H1 (cell line): ENCODE measurements at regions not wholly inside any gene's neighbourhood (a gene's known extent, or its start where the extent isn't known, plus 50 kb on each side); places are given as distances from the start of the nearest gene placed in this dataset.

ENCODE experiments used
- CTCF ChIA-PET: fragments of 300-600 bp; sonication (Branson Sonifier 250); formaldehyde crosslinking; loops from one replicate; lab custom pipeline; 2021; ENCODE audit not compliant: partially characterized antibody; lab: Charles Lee
- POLR2A ChIA-PET: fragments of 300-600 bp; sonication (Branson Sonifier 250); formaldehyde crosslinking; loops from one replicate; lab custom pipeline; 2021; ENCODE audit warnings: inconsistent platforms; ENCODE audit not compliant: partially characterized antibody; lab: Charles Lee
- DNase-seq, 2 experiments: peaks; one replicate each; pipeline versions ENCODE4 v3.0.0 to v3.0.0-alpha.2; 2010 to 2022; ENCODE audit warnings: low spot score in 2 of 2, low read depth in 1 of 2, mixed read lengths in 1 of 2
- FAIRE-seq: peaks from 2 replicates; lab custom pipeline; 2011; peaks lifted over from hg19 to GRCh38; lab: Jason Lieb, UNC
- H2AFZ ChIP-seq: 2 replicates; pipeline ENCODE4 v1.8.1; 2012; ENCODE audit warnings: low read length, inconsistent platforms
- H2AK5ac ChIP-seq: 2 replicates; pipeline ENCODE4 v1.6.1; 2013; ENCODE audit warnings: low read depth, low read length
- H2BK120ac ChIP-seq: replicated peaks from 2 replicates; pipeline ENCODE3; 2013; ENCODE audit warnings: low read depth, low read length, inconsistent platforms
- H2BK12ac ChIP-seq: 2 replicates; pipeline ENCODE4 v1.6.1; 2013; ENCODE audit warnings: low read depth, low read length
- H2BK15ac ChIP-seq: 2 replicates; pipeline ENCODE4 v1.6.1; 2013; ENCODE audit warnings: low read length
- H2BK20ac ChIP-seq: 2 replicates; pipeline ENCODE4 v1.6.1; 2013; ENCODE audit warnings: low read length
- H2BK5ac ChIP-seq: 2 replicates; pipeline ENCODE4 v1.6.1; 2013; ENCODE audit warnings: low read depth, low read length
- H3K14ac ChIP-seq: 2 replicates; pipeline ENCODE4 v1.6.1; 2013; ENCODE audit warnings: inconsistent platforms; ENCODE audit not compliant: insufficient read length
- H3K18ac ChIP-seq: 2 replicates; pipeline ENCODE4 v1.6.1; 2013; ENCODE audit warnings: low read length; ENCODE audit errors: extremely low read depth
- H3K23ac ChIP-seq: 2 replicates; pipeline ENCODE4 v1.6.1; 2013; ENCODE audit warnings: inconsistent platforms; ENCODE audit not compliant: insufficient read length
- H3K23me2 ChIP-seq: 2 replicates; pipeline ENCODE4 v1.6.1; 2013; ENCODE audit warnings: low read depth, low read length
- H3K27ac ChIP-seq: 2 replicates; pipeline ENCODE4 v1.6.1; 2011; ENCODE audit warnings: low read depth, low read length, inconsistent platforms
- H3K27me3 ChIP-seq, 4 experiments: replicated peaks in 1 of 4; 1 replicate in 1 of 4; 2 replicates in 3 of 4; pipeline versions ENCODE4 v1.6.1 to v1.8.1; 2011 to 2013; ENCODE audit warnings: low read length in 3 of 4, mild to moderate bottlenecking in 3 of 4, inconsistent platforms in 2 of 4, mixed read lengths in 2 of 4, moderate library complexity in 1 of 4; ENCODE audit not compliant: control insufficient read depth in 3 of 4, insufficient read depth in 3 of 4; ENCODE audit errors: extremely low read depth in 1 of 4
- H3K36me3 ChIP-seq, 4 experiments: 2 replicates each; pipeline versions ENCODE4 v1.6.1 to v1.8.1; 2011 to 2013; ENCODE audit warnings: mild to moderate bottlenecking in 4 of 4, low read length in 3 of 4, moderate library complexity in 2 of 4, control low read depth in 1 of 4, inconsistent platforms in 1 of 4; ENCODE audit not compliant: insufficient read depth in 4 of 4, control insufficient read depth in 2 of 4
- H3K4ac ChIP-seq: replicated peaks from 2 replicates; pipeline ENCODE3; 2013; ENCODE audit warnings: low read length, low read depth, mixed read lengths, inconsistent platforms; ENCODE audit not compliant: insufficient read length
- H3K4me1 ChIP-seq, 4 experiments: replicated peaks in 1 of 4; 1 replicate in 1 of 4; 2 replicates in 3 of 4; pipeline versions ENCODE4 v1.6.1 to v1.8.1; 2011 to 2013; ENCODE audit warnings: low read length in 3 of 4, inconsistent platforms in 2 of 4, mixed read lengths in 1 of 4; ENCODE audit not compliant: insufficient read depth in 4 of 4, control insufficient read depth in 3 of 4
- H3K4me2 ChIP-seq, 2 experiments: 2 replicates each; pipeline versions ENCODE4 v1.6.1 to v1.8.1; 2011 to 2013; ENCODE audit warnings: low read depth in 2 of 2, low read length in 2 of 2, control low read depth in 1 of 2, inconsistent platforms in 1 of 2, mild to moderate bottlenecking in 1 of 2; ENCODE audit not compliant: insufficient read depth in 1 of 2
- H3K4me3 ChIP-seq, 4 experiments: fragments of 200-600, 300-600 bp in 1 of 4; sonication (generic), shearing (Covaris generic), sonication (Bioruptor Twin) in 1 of 4; 2 replicates each; pipeline versions ENCODE4 v1.5.1 to v1.8.1; 2011 to 2016; ENCODE audit warnings: low read length in 4 of 4, low read depth in 3 of 4, control low read depth in 2 of 4, inconsistent platforms in 2 of 4, mild to moderate bottlenecking in 2 of 4, mixed read lengths in 1 of 4, moderate library complexity in 1 of 4; ENCODE audit not compliant: insufficient read depth in 2 of 4; ENCODE audit errors: extremely low read depth in 1 of 4
- H3K56ac ChIP-seq: replicated peaks from 2 replicates; pipeline ENCODE3; 2013; ENCODE audit warnings: low read depth, mild to moderate bottlenecking, mixed read lengths, low read length, inconsistent platforms; ENCODE audit not compliant: insufficient read length
- H3K79me1 ChIP-seq: 2 replicates; pipeline ENCODE4 v1.6.1; 2013; ENCODE audit warnings: low read depth, low read length, control low read depth
- H3K79me2 ChIP-seq, 2 experiments: 2 replicates each; pipeline versions ENCODE4 v1.6.1 to v1.8.1; 2012 to 2013; ENCODE audit warnings: low read length in 2 of 2, mild to moderate bottlenecking in 2 of 2, inconsistent platforms in 1 of 2; ENCODE audit not compliant: insufficient read depth in 2 of 2, control insufficient read depth in 1 of 2
- H3K9ac ChIP-seq, 4 experiments: replicated peaks in 1 of 4; 1 replicate in 1 of 4; 2 replicates in 3 of 4; pipeline versions ENCODE4 v1.6.1 to v1.8.1; 2011 to 2013; ENCODE audit warnings: low read depth in 3 of 4, low read length in 3 of 4, control low read depth in 2 of 4, mild to moderate bottlenecking in 2 of 4, moderate library complexity in 2 of 4, inconsistent platforms in 1 of 4; ENCODE audit errors: extremely low read depth in 1 of 4
- H3K9me3 ChIP-seq, 2 experiments: 2 replicates each; pipeline versions ENCODE4 v1.6.1 to v1.8.1; 2012 to 2013; ENCODE audit warnings: mild to moderate bottlenecking in 2 of 2, moderate library complexity in 2 of 2, control low read depth in 1 of 2, inconsistent platforms in 1 of 2, low read depth in 1 of 2, low read length in 1 of 2, mixed read lengths in 1 of 2; ENCODE audit not compliant: insufficient read depth in 2 of 2
- H4K20me1 ChIP-seq, 2 experiments: replicated peaks in 1 of 2; 2 replicates each; pipeline versions ENCODE3 to v1.8.1; 2011 to 2013; ENCODE audit warnings: inconsistent platforms in 2 of 2, low read length in 2 of 2, mild to moderate bottlenecking in 1 of 2; ENCODE audit not compliant: insufficient read depth in 2 of 2, control insufficient read depth in 1 of 2
- H4K5ac ChIP-seq: 2 replicates; pipeline ENCODE4 v1.6.1; 2013; ENCODE audit warnings: low read length, low read depth, mixed read lengths, inconsistent platforms; ENCODE audit not compliant: insufficient read length
- H4K8ac ChIP-seq: 2 replicates; pipeline ENCODE4 v1.8.0; 2013; ENCODE audit warnings: mild to moderate bottlenecking, moderate library complexity, low read length, inconsistent platforms; ENCODE audit not compliant: insufficient read depth; ENCODE audit errors: extremely low read depth
- H4K91ac ChIP-seq: replicated peaks from 2 replicates; pipeline ENCODE3; 2013; ENCODE audit warnings: low read length, mixed read lengths, inconsistent platforms; ENCODE audit not compliant: insufficient read length
- BACH1 ChIP-seq: IDR thresholded peaks from 2 replicates; pipeline ENCODE4 v1.6.1; 2012; ENCODE audit warnings: low read length, improper control_type of control experiment
- EZH2 ChIP-seq: fragments of 200-600 bp; sonication (generic); IDR thresholded peaks from 2 replicates; pipeline ENCODE4 v1.7.1; 2012; ENCODE audit warnings: low read depth, mild to moderate bottlenecking, moderate library complexity, low read length, inconsistent platforms; ENCODE audit not compliant: severe bottlenecking
- GTF2F1 ChIP-seq: IDR thresholded peaks from 2 replicates; pipeline ENCODE4 v1.6.1; 2012; ENCODE audit warnings: low read depth, low read length, improper control_type of control experiment, borderline replicate concordance
- NANOG ChIP-seq: IDR thresholded peaks from 2 replicates; pipeline ENCODE4 v1.6.1; 2011; ENCODE audit warnings: low read length, low read depth, mild to moderate bottlenecking, inconsistent platforms; ENCODE audit not compliant: insufficient read depth, poor library complexity, severe bottlenecking
- POLR2AphosphoS5 ChIP-seq: IDR thresholded peaks from 2 replicates; pipeline ENCODE4 v1.6.1; 2011; ENCODE audit warnings: low read depth, low read length
- SAP30 ChIP-seq: fragments of 300-600 bp; sonication (generic); IDR thresholded peaks from 2 replicates; pipeline ENCODE4 v1.7.1; 2012; ENCODE audit warnings: low read length, moderate library complexity, mild to moderate bottlenecking, inconsistent platforms; ENCODE audit not compliant: insufficient read depth, insufficient replicate concordance
- SRF ChIP-seq: IDR thresholded peaks from 2 replicates; pipeline ENCODE4 v1.6.1; 2011; ENCODE audit warnings: mild to moderate bottlenecking, low read depth, low read length, moderate library complexity
- SUZ12 ChIP-seq: fragments of 200-600 bp; sonication (generic); IDR thresholded peaks from 2 replicates; pipeline ENCODE4 v1.6.1; 2012; ENCODE audit warnings: mild to moderate bottlenecking, inconsistent platforms, low read length, moderate library complexity, mixed read lengths
- YY1 ChIP-seq: IDR thresholded peaks from 2 replicates; pipeline ENCODE4 v1.6.1; 2011; ENCODE audit warnings: low read depth, mild to moderate bottlenecking, low read length
- WGBS, 2 experiments: shearing (Covaris generic) in 1 of 2; methylation state at CpG; one replicate each; pipeline versions ENCODE4 v1.1.6 to v1.1.7; 2013 to 2015; ENCODE audit warnings: low lambda C conversion rate in 2 of 2, mixed read lengths in 2 of 2, inconsistent platforms in 1 of 2, low coverage in 1 of 2, missing lambda C conversion rate in 1 of 2; ENCODE audit not compliant: insufficient replicate concordance in 2 of 2, insufficient coverage in 1 of 2, insufficient read length in 1 of 2; ENCODE audit errors: extremely low coverage in 1 of 2, missing lambda C conversion rate in 1 of 2; 5-methylcytosine and 5-hydroxymethylcytosine counted together

GRCh38 chr1:106524631-106525030, 531.8 kb upstream of the PRMT6 start:
- CTCF ChIA-PET: interaction anchor here (0.6 kb wide), 1 partner anchor 10 kb away, joined by 3 read pairs; no protein-coding TSS in a partner anchor
- H4K5ac ChIP-seq: peak overlapping the region; percentile 60

More at GRCh38 chr1:106524631-106525030, 531.8 kb upstream of the PRMT6 start:
- 0 out of 2 replicates have a peak overlapping the region, but pooled peaks have one; percentile 48 for H2BK20ac ChIP-seq
- H3K27me3 ChIP-seq: no peaks in the 10 kb centered on the region
- no peak overlapping the region for H4K8ac ChIP-seq
- no peak for FAIRE-seq
- H3K9me3 ChIP-seq: no peaks in the 10 kb centered on the region
- no peak overlapping the region for H2AK5ac ChIP-seq
- no peak overlapping the region for H2BK15ac ChIP-seq
- H3K4me1 ChIP-seq: peaks cover 0 to 9% (median 2%) of the 10 kb centered on the region in 4 experiments; a peak in 2 of 7 replicates
- H3K9ac ChIP-seq: no peak overlapping the region
- H3K79me2 ChIP-seq: no peaks in the 10 kb centered on the region
- POLR2A ChIA-PET: no interaction called here
- no peak overlapping the region for H2AFZ ChIP-seq
- H4K20me1 ChIP-seq: no peaks in the 10 kb centered on the region
- H3K23me2 ChIP-seq: no peaks in the 10 kb centered on the region
- H3K56ac ChIP-seq: no peak overlapping the region
- no peak overlapping the region for H2BK12ac ChIP-seq
- no peaks in the 10 kb centered on the region for H3K36me3 ChIP-seq
- no peak overlapping the region for H4K91ac ChIP-seq
- no peak overlapping the region for H3K23ac ChIP-seq
- H2BK120ac ChIP-seq: no peak overlapping the region
- no peak overlapping the region for H2BK5ac ChIP-seq
- H3K79me1 ChIP-seq: no peaks in the 10 kb centered on the region
- no peak overlapping the region for H3K27ac ChIP-seq
- H3K14ac ChIP-seq: no peak overlapping the region
- no peak for DNase-seq
- H3K4me2 ChIP-seq: no peak overlapping the region
- H3K4me3 ChIP-seq: no peak overlapping the region
- TF ChIP-seq BACH1 (no peak), SRF (0 out of 2 replicates have a peak, but pooled peaks have one; percentile 24), SUZ12 (no peak), YY1 (0 out of 2 replicates have a peak, but pooled peaks have one; percentile 43), GTF2F1 (no peak), SAP30 (no peak), EZH2 (no peak), NANOG (no peak), POLR2AphosphoS5 (no peak)
- WGBS, 2 experiments: 91% methylated on average over 3 of the region's 3 CpGs; no CpG with 5 or more reads in 1 of the 2 experiments
- no peak overlapping the region for H3K4ac ChIP-seq
- peak overlapping the region; percentile 19; the same call in 1 of the 2 replicates for H3K18ac ChIP-seq
